PFSK-1 (cell line): ENCODE measurements at regions not wholly inside any gene's neighbourhood (a gene's known extent, or its start where the extent isn't known, plus 50 kb on each side); places are given as distances from the start of the nearest gene placed in this dataset.

Experiments
- POLR2AphosphoS5 ChIP-seq: IDR thresholded peaks from 2 replicates; pipeline ENCODE4 v1.6.1; 2012; ENCODE audit warnings: low read depth, mild to moderate bottlenecking, control low read depth, low read length, moderate library complexity
- SIN3A ChIP-seq: IDR thresholded peaks from 2 replicates; pipeline ENCODE4 v1.6.1; 2012; ENCODE audit warnings: mild to moderate bottlenecking, low read length, moderate library complexity, borderline replicate concordance; ENCODE audit not compliant: insufficient read depth
- TAF1 ChIP-seq: IDR thresholded peaks from 2 replicates; pipeline ENCODE4 v1.6.1; 2012; ENCODE audit warnings: low read length, control low read depth, borderline replicate concordance; ENCODE audit not compliant: insufficient read depth
- TF ChIP-seq, protein P1 (sequence below), 2 experiments: IDR thresholded peaks; 2 replicates each; pipeline versions ENCODE4 v1.6.1 to v1.8.0; 2011 to 2012; ENCODE audit warnings: low read depth in 2 of 2, low read length in 2 of 2, control low read depth in 1 of 2, inconsistent platforms in 1 of 2, mild to moderate bottlenecking in 1 of 2, moderate library complexity in 1 of 2; ENCODE audit not compliant: insufficient read depth in 1 of 2

DNA sequence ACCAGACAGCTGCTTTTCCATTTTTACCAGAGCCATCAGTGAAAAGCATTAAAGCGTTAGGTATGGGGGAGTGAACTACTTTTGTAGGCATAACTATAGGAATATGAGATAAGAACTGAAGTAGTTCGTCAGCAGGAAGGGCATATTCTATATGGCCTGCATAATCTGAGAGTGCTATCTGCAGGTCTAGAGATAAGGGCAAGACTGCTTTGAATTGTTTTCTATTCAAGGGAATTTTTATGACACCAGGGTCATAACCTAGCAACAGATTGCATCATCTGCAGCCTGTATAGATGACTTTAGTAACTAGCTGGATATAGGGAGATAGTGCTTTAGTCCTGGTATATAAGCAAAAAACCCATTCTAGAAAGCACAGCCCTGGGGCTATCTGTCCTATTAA lies 437.3 kb upstream of the HTR1E start:
- TF ChIP-seq, protein P1, sequence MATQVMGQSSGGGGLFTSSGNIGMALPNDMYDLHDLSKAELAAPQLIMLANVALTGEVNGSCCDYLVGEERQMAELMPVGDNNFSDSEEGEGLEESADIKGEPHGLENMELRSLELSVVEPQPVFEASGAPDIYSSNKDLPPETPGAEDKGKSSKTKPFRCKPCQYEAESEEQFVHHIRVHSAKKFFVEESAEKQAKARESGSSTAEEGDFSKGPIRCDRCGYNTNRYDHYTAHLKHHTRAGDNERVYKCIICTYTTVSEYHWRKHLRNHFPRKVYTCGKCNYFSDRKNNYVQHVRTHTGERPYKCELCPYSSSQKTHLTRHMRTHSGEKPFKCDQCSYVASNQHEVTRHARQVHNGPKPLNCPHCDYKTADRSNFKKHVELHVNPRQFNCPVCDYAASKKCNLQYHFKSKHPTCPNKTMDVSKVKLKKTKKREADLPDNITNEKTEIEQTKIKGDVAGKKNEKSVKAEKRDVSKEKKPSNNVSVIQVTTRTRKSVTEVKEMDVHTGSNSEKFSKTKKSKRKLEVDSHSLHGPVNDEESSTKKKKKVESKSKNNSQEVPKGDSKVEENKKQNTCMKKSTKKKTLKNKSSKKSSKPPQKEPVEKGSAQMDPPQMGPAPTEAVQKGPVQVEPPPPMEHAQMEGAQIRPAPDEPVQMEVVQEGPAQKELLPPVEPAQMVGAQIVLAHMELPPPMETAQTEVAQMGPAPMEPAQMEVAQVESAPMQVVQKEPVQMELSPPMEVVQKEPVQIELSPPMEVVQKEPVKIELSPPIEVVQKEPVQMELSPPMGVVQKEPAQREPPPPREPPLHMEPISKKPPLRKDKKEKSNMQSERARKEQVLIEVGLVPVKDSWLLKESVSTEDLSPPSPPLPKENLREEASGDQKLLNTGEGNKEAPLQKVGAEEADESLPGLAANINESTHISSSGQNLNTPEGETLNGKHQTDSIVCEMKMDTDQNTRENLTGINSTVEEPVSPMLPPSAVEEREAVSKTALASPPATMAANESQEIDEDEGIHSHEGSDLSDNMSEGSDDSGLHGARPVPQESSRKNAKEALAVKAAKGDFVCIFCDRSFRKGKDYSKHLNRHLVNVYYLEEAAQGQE (IDR thresholded peaks at IDR 0.05; ENCODE audit: insufficient read depth in 1 of 2, low read depth in 2 of 2, low read length in 2 of 2), result no peak
- TF ChIP-seq POLR2AphosphoS5, result no peak
- no peak for TF ChIP-seq TAF1
- no peak for TF ChIP-seq SIN3A
